Small intestine (tissue), 7 donors: ENCODE measurements at regions not wholly inside any gene's neighbourhood (a gene's known extent, or its start where the extent isn't known, plus 50 kb on each side); places are given as distances from the start of the nearest gene placed in this dataset.

Source experiments
- DNase-seq, 2 donors: peaks; one replicate each; pipeline versions ENCODE4 v3.0.0 to v3.0.0-alpha.2; 2013
- FAIRE-seq: peaks from 2 replicates; lab custom pipeline; 2012; peaks lifted over from hg19 to GRCh38; lab: Jason Lieb, UNC
- H3K27ac ChIP-seq, 3 donors: one replicate each; pipeline ENCODE4 v1.5.1; 2013; ENCODE audit warnings: low read length in 2 of 3, mild to moderate bottlenecking in 2 of 3, control low read depth in 1 of 3, inconsistent platforms in 1 of 3, low read depth in 1 of 3, moderate library complexity in 1 of 3
- H3K27me3 ChIP-seq, 3 donors: one replicate each; pipeline ENCODE4 v1.6.1; 2013; ENCODE audit warnings: low read length in 3 of 3, inconsistent platforms in 1 of 3; ENCODE audit not compliant: control insufficient read depth in 3 of 3, insufficient read depth in 3 of 3
- H3K36me3 ChIP-seq, 3 donors: one replicate each; pipeline ENCODE4 v1.6.1; 2013; ENCODE audit warnings: low read length in 3 of 3, inconsistent platforms in 1 of 3, low read depth in 1 of 3, mild to moderate bottlenecking in 1 of 3, moderate library complexity in 1 of 3; ENCODE audit not compliant: control insufficient read depth in 3 of 3, insufficient read depth in 2 of 3
- H3K4me1 ChIP-seq, 3 donors: one replicate each; pipeline ENCODE4 v1.6.1; 2013; ENCODE audit warnings: low read length in 2 of 3, inconsistent platforms in 1 of 3, low read depth in 1 of 3, mild to moderate bottlenecking in 1 of 3, moderate library complexity in 1 of 3; ENCODE audit not compliant: control insufficient read depth in 3 of 3, insufficient read depth in 2 of 3
- H3K4me3 ChIP-seq, 3 donors: one replicate each; pipeline ENCODE4 v1.5.1; 2013; ENCODE audit warnings: low read length in 3 of 3, control low read depth in 1 of 3, inconsistent platforms in 1 of 3, low read depth in 1 of 3, mild to moderate bottlenecking in 1 of 3, moderate library complexity in 1 of 3
- H3K9me3 ChIP-seq, 2 donors: one replicate each; pipeline ENCODE4 v1.6.1; 2013; ENCODE audit warnings: low read depth in 1 of 2, low read length in 1 of 2; ENCODE audit not compliant: control insufficient read depth in 2 of 2, insufficient read depth in 1 of 2
- WGBS, 3 donors: extraction: QIAGEN DNeasy Blood & Tissue Kit; methylation state at CpG; one replicate each; pipeline ENCODE4 v1.1.7; 2013; 5-methylcytosine and 5-hydroxymethylcytosine counted together
- donor health status: healthy with polysubstance abuse.
- donor health status: control.
- donor health status: control.
- donor health status: Bipolar disorder and iron deficiency.
- donor health status: healthy.

DNA sequence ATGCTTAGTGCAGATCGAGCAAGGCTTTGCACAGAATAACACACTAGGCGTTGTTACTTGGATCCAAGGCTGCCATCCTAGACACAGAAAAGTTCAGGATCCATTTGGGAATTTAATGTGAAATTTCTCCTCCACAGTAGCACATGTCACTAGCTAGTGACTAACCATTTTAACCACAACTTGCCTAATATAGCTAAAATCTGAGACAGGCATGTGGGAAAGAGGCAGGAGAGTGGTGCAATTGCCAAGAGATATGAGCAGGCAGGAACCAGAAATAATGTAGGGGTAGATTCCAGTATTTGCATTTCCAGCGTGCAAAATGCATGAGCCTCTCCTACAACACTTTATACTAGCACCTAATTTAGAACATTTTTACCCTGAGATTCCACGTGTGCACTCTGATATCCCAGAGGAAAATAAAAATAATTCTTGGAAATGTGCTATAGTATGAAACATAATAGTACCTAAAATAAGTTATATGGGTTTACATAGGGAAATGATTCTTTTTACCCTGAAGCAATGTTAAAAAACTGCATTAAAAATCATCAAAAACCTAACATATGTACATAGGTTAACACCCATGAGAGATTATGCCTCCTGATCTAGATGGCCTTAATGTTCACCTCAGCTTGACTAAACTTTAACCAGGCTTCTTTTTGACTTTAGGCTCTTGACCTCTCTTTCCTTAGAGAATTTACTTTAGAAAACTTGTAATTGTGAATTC, 1230.6 kb upstream of the NUDT12 start:
- no peak overlapping the region for H3K27ac ChIP-seq
- DNase-seq (no peak), FAIRE-seq (no peak)
- no peaks in the 10 kb centered on the region for H3K36me3 ChIP-seq
- H3K4me1 ChIP-seq, result peaks cover 0 to 9% (median 0%) of the 10 kb centered on the region in 3 donors
- no peaks in the 10 kb centered on the region for H3K9me3 ChIP-seq
- H3K27me3 ChIP-seq, result no peaks in the 10 kb centered on the region
- no peak overlapping the region for H3K4me3 ChIP-seq
- 39 to 64% (median 54%) methylated on average over 4 of the region's 4 CpGs for WGBS, 3 donors

DNA sequence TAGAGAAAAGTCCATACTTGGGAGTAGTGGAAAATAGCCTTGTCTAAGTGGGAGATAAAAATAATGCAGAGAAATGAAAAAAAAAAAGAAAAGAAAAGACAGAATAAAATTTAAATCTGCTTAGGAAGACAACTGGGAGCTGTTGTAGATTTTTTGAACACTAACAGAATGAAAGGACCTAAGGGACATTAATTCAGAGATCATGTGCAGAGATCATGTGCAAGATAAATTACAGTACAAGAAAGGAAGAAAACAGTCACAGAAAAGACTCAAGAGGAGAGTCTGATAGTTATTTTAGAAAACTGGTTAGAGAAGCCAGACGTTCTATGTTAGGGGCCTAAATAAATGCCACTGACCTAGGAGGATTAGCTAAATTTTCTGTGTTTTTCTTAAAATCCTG, 1226.8 kb upstream of the NUDT12 start:
- H3K27ac ChIP-seq, result no peak overlapping the region
- FAIRE-seq, result no peak
- 55 to 65% (median 61%) methylated on average over 1 of the region's 1 CpG for WGBS, 3 donors
- no peak for DNase-seq
- H3K4me3 ChIP-seq, result no peak overlapping the region
- H3K36me3 ChIP-seq, result no peaks in the 10 kb centered on the region
- H3K27me3 ChIP-seq, result no peaks in the 10 kb centered on the region
- H3K9me3 ChIP-seq, result peaks cover 0 to 6% of the 10 kb centered on the region in 2 donors
- peaks cover 0 to 9% (median 0%) of the 10 kb centered on the region in 3 donors for H3K4me1 ChIP-seq

- Histone ChIP-seq H3K27me3 (no peaks in the 10 kb centered on the region), H3K9me3 (peaks cover 0 to 10% of the 10 kb centered on the region in 2 donors), H3K36me3 (no peaks in the 10 kb centered on the region), H3K4me3 (no peak overlapping the region), H3K4me1 (no peaks in the 10 kb centered on the region), H3K27ac (no peak overlapping the region)
- 84 to 94% (median 87%) methylated on average over 2 of the region's 2 CpGs for WGBS, 3 donors
- no peak for DNase-seq
- no peak for FAIRE-seq
Measured at GRCh38 chr5:104785097-104785496, 1222.5 kb upstream of the NUDT12 start.

DNA sequence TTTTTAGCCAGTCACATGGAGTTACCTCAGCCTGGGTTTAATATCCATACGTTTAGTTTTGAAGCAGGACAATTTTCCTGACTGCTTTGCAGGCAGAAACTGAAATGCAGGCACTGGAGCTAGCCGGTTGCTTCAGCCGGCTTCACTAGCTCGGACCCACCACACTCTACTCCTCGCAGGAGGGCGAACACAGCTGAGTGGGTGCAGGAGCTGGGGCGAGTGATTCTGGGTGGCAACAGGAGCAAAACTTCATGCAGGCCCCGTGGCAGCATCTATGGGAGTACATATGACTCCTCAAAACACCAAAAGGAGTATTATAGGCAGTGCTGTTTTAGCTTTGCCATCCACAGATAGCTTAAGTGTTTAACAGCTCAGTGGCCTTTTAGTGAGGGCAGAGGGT, 1211.8 kb upstream of the NUDT12 start:
- Histone ChIP-seq H3K27me3 (no peaks in the 10 kb centered on the region), H3K27ac (no peak overlapping the region), H3K9me3 (peaks cover 0 to 3% of the 10 kb centered on the region in 2 donors), H3K36me3 (no peaks in the 10 kb centered on the region), H3K4me1 (no peaks in the 10 kb centered on the region), H3K4me3 (no peak overlapping the region)
- 82 to 92% (median 88%) methylated on average over 8 of the region's 8 CpGs for WGBS, 3 donors
- FAIRE-seq (no peak), DNase-seq (no peak)

DNA sequence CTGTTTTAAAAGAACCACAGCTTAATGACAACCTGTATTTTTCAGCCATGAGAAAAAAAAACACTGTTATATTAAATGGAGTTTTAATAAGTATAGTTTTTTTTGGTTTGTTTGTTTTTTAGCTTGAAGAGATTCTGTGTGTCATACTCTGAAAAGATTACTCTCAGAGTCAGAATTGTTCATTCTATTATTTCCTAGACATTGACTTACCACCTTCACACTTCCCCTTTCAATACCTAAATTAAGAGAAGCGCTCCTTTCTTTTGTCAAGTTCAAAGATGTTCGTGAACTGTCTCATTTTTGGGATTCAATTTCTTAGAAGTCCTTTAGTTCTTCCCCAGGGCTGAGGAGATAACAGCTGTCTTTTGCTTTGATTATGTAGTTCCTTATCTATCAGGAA, 1201.6 kb upstream of the NUDT12 start:
- DNase-seq, result no peak
- no peaks in the 10 kb centered on the region for H3K36me3 ChIP-seq
- H3K27ac ChIP-seq, result no peak overlapping the region
- H3K27me3 ChIP-seq, result no peaks in the 10 kb centered on the region
- no peaks in the 10 kb centered on the region for H3K4me1 ChIP-seq
- H3K4me3 ChIP-seq, result no peak overlapping the region
- no peaks in the 10 kb centered on the region for H3K9me3 ChIP-seq
- WGBS, 3 donors, result 90 to 93% (median 90%) methylated on average over 2 of the region's 2 CpGs
- no peak for FAIRE-seq

- Histone ChIP-seq H3K4me3 (no peak overlapping the region), H3K9me3 (no peaks in the 10 kb centered on the region), H3K36me3 (no peaks in the 10 kb centered on the region), H3K27me3 (no peaks in the 10 kb centered on the region), H3K27ac (no peak overlapping the region), H3K4me1 (no peaks in the 10 kb centered on the region)
- 35 to 55% (median 48%) methylated on average over 1 of the region's 1 CpG for WGBS, 3 donors
- FAIRE-seq (no peak), DNase-seq (no peak)
Measured at GRCh38 chr5:104763216-104763615, 1200.6 kb upstream of the NUDT12 start.

GRCh38 chr5:104757915-104758314, 1195.3 kb upstream of the NUDT12 start:
- H3K27me3 ChIP-seq, result no peaks in the 10 kb centered on the region
- H3K27ac ChIP-seq, result no peak overlapping the region
- no peak for FAIRE-seq
- WGBS, 3 donors, result 94 to 98% (median 95%) methylated on average over 1 of the region's 1 CpG
- no peaks in the 10 kb centered on the region for H3K4me1 ChIP-seq
- no peaks in the 10 kb centered on the region for H3K9me3 ChIP-seq
- no peak for DNase-seq
- no peaks in the 10 kb centered on the region for H3K36me3 ChIP-seq
- H3K4me3 ChIP-seq, result no peak overlapping the region

DNA sequence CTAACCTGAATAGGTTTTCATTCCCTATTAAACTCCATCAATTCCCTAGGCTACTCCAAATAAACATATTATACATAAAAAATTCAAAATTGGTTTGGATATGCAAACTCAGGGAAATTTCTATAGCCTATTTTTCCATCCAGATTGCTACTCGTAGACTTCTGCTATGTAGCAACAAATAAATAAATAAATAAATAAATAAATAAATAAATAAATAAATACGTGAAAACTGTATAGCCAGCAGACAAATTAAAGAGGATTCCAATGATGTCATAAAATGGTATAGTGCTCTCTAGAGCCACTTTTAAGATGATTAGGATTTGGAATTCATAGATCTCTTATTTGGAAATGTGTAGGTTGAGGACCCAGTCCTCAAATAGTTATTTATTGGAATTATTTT, 1193.2 kb upstream of the NUDT12 start:
- DNase-seq (no peak), FAIRE-seq (no peak)
- Histone ChIP-seq H3K9me3 (no peaks in the 10 kb centered on the region), H3K36me3 (no peaks in the 10 kb centered on the region), H3K27me3 (no peaks in the 10 kb centered on the region), H3K27ac (no peak overlapping the region), H3K4me3 (no peak overlapping the region), H3K4me1 (no peaks in the 10 kb centered on the region)
- WGBS, 3 donors, result 80 to 84% (median 83%) methylated on average over 2 of the region's 2 CpGs
